HK-2 (cell line): ENCODE measurements at regions not wholly inside any gene's neighbourhood (a gene's known extent, or its start where the extent isn't known, plus 50 kb on each side); places are given as distances from the start of the nearest gene placed in this dataset.

Source experiments
- DNase-seq: peaks from one replicate; pipeline ENCODE4 v3.0.0-alpha.2; 2018; ENCODE audit not compliant: unreplicated experiment

DNA sequence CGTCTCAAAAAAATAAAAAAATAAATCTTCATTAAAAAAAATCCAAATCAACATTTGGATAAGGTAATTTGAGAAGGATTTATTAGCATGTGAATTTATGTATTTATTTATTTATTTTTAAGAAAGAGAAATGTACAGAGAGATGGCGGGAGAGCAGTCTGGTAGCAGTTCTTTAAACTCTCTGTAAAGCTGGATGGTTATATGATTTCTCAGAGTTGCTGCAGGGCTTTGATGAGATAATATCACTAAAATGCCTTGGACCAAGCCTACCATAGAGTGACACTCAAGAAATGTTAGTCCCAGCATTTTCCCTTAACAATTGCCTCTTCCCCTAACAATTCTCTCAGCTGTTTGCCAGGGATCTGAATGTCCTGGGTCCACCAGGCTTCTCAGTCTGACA, 103.4 kb upstream of the LNX1 start:
- DNase-seq, result no peak

DNA sequence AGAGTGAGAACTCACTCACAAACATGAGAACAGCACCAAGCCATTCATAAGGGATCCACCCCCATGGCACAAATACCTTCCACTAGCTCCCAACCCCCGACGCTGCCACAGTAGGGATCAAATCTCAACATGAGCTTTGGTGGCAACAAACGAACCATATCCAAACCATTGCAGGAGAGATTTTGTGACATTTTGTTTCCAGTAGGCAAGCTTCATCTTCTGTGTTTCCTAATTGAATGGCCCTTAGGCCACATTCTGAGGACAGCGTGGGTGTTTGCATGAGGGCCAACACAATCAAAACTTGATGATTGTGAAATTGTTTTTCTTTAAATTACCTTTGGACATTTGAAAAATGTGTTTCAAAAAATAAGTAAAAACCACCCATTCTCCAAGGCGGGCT, 102.6 kb upstream of the LNX1 start:
- DNase-seq, result no peak

DNA sequence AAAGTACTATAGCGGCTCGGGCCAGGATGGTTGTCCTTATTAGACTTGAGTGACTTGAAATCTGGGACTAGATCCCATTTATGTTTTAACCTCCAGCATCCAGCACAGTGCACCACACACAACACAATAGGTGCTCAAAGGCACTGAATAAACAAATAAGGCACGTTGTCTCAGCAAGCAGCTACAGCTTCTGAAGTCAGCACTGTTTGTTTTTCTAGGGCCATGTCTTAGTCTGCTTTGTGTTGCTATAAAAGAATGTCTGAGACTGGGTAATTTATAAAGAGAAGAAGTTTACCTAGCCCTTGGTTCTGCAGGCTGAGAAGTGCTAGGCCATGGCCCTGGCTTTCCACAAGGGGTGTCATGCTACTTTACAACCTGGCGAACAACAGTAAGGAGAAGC, 102.1 kb upstream of the LNX1 start:
- DNase-seq, result no peak

DNA sequence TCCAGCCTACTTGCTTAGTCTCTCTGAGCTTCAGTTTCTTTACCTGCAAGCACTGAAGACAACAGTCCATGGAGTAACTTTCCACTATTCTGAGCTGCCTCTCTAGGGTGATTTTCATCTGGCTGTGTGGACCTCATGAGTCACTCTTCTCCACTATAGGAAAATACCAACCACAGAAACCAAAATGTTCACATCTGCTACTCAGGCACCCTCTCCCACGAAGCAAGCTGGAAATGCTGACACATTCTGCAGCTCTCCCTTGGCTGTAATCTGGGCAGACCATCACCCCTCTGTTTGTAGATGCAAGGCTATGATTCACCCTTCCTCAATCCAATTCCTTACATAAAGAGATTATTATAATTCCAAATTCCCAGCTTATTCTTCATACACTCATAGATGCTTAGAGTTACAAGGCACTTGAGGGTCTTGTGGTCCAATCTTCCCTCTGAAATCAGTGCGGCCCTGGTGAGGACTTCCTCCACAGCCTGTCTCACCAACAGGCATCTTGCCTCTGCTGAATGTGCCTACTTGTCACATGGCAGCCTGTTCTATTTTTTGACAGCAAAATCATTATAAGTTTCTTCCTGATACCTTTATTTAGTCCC, 97.0 kb upstream of the LNX1 start:
- peak; percentile 7 for DNase-seq

DNA sequence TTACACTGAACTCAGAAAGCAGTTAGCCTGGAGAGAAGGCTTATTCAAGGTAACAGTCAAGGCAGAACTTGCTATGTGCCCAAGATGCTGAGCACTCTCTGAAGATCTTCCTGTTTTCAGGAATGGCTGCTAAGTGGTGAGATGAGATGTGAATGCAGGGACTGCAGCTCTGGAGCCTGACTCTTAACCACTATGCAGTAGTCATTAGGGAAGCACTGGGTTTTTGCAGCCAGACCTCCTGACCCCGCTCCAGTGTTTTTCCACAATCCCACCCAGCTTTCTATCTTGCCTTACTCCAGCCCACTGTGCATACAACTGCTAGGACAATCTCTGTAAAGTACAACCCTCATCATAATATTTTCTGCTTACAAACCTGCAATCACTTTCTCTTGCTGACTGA, 95.2 kb upstream of the LNX1 start:
- DNase-seq, result no peak

DNA sequence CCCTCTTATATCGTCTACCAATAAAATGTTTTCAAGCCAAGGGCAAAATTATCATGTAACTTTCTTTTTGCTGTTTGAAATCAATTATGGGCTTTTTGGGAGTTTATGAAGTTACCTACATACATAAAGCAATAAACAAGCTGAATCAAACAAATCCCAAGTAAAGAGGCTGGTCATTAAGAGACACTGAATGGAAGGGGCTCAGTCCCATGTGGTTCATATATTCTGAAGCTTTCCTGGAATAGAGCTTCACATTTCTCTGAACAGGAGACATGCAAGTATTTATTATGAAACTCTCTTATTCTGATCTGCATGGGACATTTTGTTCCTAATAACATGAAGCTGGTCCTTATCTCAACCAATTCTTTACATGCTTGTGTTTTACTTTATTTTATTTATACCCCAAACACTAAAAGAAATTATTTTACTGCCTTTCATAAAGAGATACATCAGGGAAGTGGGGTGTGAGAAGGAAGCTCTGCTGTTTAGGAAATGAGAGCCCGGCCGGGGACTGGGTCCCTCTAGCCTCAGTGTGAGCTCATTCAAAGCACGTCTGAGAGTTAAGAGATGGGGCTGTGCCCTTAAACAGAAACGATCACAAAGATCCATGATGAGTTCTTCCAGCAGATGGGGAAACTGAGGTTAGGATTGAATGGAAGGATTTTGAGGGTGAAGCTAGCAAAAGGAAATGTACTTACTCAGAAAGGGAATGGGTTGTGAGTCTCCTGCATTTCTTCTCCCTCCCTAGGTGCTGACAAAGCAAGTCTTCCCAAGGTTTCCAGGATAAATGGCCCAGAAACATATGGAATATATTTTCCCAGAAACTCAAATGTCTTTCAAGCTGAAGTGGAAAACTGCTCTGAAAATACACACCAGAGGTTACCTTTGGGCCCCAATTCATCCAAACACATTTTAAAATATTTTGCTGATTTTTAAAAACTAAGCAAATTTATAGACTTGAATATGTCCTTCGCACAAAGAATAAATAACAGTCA, 93.1 kb upstream of the LNX1 start:
- no peak for DNase-seq

DNA sequence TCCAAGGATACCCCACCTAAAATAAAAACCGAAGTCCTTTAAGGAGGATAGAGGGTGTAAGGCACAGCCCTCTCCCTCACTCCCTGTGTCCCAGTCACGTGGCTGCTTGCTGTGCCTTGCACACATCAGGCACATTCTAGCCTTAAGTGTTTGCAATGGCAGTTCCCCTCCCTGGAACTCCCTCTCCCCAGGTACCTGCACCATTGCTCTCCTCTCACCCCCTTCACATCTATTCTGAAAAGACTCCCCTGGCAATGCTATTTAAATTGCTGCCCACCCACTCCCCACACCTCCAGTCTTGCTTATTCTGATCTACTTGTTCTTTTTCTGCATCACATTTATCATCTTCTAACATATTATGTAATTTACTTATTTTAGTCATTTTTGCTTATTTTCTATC, 91.6 kb upstream of the LNX1 start:
- DNase-seq, result no peak

DNA sequence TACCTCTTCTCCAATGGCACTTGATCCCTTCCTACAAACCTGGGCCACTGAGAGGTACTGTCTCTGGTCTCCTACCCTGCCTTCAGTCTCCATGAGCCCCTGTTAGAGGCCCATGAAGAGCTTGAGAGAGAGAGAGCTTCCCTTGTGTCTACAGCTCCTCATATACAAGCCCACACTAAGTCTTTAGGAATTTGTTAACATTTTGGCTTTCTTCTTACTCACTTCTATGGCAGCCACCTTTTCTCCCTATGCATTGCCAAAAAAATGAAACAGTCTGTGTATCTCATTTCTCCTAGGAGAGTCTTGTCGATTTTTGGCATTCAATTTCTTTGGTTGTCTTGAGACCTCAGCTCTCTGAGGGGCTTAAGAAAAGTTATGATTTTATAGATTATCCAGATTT, 90.9 kb upstream of the LNX1 start:
- no peak for DNase-seq

DNA sequence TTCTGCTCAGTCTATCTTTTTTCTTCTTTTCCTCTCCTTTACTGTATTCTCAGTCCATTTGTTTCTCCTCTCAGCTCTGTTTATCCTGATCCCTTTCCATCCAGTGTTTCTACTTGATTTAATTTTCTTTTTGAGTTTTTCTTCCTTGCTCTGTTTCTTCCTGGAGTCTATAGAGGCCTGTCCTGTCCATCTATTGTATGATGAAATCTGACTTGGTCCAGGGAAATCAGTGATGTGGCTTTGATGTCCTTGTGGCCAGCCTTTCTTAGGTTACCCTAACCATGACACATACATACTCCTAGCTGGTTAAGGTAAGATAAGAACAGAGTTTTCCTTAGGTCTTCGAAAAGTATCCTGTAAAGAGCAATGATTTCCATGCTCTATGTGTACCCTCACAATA, 89.3 kb upstream of the LNX1 start:
- no peak for DNase-seq

DNA sequence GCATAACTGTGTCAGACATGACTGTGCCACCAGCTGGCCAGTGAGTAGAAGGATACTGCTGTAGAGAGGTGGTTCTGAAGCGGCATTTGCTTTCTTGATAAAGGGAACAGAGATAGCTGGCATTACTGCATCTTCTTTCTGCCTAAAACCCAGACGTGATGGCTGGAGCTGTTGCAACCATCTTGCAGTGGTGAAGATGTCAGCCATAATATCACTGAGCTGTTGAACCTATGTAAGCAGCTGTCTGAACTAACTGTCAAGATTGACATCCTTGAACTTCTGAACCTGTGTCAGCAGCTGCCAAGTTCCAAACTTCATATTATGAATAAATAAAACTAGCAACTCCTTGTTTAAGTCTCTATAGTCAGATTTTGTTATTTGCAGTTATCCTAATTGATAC, 88.9 kb upstream of the LNX1 start:
- DNase-seq, result no peak

DNA sequence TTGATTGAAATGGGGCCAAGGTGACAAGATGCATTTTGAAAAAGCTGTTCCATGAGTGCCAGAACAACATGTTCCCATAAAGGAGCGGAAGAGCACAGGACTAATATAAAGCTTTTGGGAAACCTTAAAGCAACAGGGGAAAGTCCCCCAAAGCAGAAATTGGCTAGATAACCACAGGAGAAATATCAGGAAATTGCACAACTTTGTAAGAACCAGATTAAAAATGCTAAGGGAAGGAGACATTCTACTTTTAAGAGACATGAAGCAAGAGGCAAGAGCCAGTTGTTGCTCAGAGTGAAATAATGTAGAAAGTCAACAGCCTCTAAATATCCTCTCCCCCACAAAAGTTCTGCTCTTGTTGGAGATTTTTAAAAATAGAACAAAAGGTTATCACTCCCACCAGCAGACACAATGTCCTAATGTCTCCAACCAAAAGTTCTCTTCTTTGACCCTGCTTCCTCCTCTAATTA, 85.2 kb upstream of the LNX1 start:
- no peak for DNase-seq

DNA sequence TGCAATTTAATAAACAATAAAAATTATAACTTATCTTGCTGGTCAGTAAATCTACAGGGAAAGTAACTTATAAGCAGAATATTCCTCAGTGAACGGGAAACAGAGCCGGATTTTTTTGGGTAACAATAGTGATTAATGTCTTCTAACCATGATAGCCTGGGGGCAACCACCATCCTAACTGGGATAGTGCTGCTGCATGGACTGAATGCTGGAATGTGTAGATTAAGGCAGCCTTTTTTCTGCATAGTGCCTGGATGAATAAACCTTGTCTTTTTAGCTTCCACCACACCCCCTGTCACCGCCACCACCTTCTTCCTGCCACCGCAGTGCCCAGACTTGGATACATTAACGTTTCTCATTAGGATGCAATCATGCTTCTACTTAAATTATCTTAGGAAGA, 83.6 kb upstream of the LNX1 start:
- DNase-seq, result no peak

DNA sequence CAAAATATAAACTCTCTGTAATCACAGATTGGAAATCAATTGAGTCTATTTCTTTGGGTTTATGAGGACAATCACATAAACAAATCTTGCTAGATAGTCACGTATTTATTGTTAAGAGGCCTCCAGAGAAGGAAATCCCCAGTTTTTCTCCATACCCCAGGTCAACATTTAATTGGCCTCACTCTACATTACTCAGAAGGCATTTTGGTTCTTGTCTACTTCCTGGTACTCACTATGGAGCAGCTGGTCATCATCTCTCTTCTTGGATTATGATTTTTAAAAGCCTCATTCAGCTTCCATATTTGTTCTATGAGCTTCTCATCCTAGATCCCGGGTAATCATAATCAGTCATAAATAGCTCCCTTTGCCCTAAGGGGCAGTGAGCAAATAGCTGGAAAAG, 81.6 kb upstream of the LNX1 start:
- DNase-seq, result no peak

DNA sequence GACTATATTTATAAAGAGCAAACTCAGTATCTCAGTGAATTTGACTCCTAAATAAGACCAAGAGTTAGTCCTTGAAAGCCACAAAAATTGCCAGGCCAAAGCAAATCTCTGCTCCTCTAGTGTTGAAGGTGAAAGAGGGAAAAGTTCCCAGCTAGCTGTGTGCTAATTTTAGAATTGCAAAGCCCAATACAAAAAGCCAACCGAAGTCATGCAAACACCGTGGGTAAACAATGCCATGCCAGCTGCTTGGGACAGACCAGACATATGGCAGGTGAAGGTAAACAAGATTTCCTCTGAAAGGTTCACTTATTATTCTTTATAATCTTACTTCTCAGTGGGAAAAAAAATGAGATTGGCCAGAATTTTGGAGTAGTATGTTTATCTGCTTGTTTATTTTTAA, 80.5 kb upstream of the LNX1 start:
- no peak for DNase-seq

DNA sequence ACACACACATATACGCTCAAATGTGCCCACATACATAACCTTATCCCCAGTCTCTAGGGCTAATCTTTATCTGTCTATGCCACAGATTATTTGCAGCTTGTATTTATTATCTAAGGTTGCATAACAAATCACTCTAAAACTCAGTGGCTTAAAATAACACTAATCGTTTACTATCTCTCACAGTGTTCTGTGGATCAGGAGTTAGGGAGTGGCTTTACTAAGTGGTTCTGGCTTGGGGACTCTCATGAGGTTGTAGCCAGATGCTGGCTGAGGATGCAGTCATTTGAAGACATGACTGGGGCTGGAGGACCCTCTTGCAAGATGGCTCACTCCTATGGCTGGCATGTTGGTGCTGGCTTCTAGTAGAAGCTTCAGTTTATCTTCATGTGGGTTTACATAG, 68.5 kb upstream of the LNX1 start:
- no peak for DNase-seq

DNA sequence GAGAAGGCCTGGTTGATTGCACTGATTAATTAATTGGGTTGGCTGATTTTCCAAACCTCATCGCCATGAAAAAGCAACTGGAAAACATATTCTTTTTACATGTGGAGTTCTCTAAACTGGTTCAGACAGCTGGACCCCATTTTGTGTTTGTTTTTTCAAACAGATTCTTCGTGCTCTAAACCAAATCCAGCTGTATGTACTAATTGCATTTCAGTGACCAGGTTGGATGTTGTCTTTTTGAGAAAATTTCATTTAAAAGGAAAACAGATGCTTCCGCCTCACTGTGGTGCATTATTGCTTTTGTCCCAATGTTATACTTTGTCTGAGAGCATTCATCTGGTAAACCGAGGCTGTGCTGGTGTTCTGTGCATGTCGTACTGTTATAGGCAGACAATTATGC, 67.8 kb upstream of the LNX1 start:
- DNase-seq, result no peak

DNA sequence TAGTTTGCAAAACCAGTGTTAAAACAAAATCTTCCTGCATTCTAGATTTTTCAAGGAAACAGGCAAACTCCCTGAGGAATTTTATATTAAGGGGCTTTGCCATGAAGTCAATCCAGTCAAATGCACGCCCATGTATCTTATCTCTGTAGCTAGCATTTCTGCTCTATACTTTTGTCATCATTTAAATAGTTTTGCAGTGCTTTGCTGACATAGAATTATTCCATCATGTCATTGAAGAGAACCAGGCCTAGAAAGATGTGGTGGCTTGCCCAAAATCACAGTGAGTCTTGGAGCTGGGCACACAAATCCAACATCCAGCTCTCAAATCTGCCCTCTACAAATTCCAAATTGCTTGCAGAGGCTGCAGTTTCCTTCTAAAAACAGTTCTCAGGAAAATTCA, 66.7 kb upstream of the LNX1 start:
- no peak for DNase-seq

DNA sequence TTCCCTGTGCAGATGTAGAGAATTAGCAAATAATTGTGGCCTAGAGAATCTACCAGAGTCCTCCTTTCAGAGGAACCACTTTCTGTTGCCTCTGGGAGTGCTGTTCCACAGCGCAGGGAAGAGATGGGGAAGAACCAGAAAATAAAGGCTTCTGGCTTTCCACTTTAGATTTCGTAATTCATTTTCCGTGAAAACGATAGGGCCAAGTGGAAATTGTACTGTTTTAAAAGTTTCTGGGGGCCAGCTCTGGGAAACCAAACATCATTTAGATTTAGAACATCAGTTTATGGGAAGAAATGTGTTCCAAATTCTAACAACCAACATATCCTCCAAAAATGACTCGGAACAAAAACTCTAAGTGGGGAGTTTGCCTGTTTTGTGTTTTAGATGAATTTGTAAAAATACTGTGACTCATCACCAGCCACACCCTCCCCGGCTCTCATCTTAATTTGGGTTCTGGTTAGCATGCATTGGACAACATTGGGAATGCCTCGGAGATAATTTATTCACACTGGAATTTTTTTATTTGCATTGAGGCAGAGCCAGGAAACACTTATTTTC, 65.2 kb upstream of the LNX1 start:
- DNase-seq, result no peak

DNA sequence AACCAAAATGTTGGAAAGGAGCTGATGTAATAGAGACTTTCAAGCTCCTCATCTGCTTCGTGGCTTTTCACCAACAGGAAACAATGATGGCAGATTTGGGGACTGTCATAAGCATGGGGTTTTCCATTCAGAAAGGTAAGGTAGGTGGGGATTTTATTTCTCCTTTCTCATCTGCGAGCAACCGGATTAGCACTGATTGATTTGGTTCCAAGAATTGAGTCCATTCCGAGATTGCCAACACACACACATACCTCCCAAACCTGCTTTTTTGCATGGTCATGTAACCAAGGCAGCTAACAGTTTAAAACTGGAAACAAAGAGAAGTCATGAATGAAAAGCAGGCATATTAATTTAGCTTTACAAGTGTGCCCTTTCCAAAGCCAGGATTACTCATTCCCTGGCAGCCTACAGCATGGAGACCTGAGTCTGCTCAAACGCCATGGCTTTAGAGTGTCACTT, 63.0 kb upstream of the LNX1 start:
- DNase-seq, result no peak

DNA sequence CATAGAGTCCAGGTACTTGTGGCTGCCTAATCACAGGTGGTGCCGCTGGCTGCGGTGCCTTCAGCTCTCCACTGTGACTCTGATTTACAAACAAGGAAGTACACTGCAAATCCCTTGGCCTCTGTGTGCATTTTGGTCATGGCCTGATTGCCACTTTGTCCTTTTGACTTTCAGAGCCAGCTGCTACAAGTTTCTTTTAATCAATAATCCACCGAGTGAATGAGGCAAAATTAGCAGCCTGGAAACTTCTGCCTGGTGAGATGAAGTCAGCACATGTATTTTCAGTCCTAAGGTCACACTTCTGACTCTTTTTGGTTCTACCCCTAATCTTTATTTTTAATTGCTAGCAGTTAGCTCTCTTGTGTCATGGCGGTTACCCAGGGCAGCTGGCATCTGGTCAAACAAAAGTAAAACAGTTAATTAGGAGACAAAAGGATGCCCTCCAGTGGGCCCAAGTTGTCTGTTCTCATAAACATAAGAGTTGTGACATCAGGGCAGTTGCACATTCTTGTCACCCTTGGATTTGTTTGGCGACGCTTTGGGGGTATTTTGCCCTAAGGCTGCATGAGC, 62.3 kb upstream of the LNX1 start:
- no peak for DNase-seq

DNA sequence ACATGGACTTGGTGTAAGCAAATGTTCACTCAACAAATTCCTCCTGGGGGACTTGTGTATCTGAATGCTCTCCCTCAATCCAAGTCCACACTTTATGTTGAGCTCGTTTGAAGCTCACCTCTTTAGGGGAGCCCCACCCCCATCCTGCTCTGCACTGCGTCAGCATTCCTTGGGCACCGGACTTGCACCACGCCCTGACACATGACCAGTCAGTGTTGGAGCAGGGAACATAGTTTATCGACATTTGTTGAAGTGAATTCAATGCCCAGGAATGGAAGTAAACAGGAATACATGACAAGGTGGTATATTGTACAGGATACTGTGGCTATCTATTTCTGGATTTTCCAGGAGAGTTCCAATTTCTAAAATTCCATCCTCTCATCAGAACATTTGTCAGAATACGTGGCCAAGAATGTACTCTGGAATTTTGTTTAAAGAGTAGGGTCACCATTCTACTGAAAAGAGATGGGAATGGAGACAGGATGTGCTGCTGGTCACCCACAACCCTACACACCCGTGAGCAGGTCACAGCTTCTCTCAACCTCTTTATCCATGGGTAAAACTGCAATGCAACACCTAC, 60.0 kb upstream of the LNX1 start:
- no peak for DNase-seq

DNA sequence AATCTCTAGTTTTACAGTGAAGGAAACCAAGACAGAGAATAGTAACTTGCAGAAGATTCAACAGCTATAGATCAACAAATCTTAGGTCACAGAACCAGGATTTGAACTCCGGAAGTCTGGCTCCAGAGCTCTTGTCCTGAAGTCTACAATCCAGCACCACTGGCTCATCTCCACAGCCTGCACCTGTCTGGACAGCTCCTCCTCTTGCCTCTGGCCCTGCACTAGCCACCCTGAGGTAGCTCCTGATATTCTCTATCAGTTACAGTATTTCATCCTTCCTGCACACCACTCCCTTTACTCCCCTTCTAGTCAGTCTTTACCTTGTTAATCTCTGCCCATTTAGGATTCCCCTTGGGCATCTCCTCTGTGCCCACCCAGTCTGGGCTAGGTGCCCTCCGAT, 58.1 kb upstream of the LNX1 start:
- DNase-seq, result no peak
